Non-pigmented ciliary epithelial cell (primary cell): ENCODE measurements at regions not wholly inside any gene's neighbourhood (a gene's known extent, or its start where the extent isn't known, plus 50 kb on each side); places are given as distances from the start of the nearest gene placed in this dataset.

Experiments used
- DNase-seq: peaks from one replicate; pipeline ENCODE4 v3.0.0-alpha.2; 2010; ENCODE audit warnings: low read depth

- DNase-seq = no peak
Measured at GRCh38 chr20:20881808-20882207, 169.4 kb upstream of the RALGAPA2 start.

GRCh38 chr20:20877079-20877478 lies 164.6 kb upstream of the RALGAPA2 start:
- DNase-seq = no peak

GRCh38 chr20:20875716-20876115 lies 163.3 kb upstream of the RALGAPA2 start:
- no peak for DNase-seq

- no peak for DNase-seq
Measured at GRCh38 chr20:20872428-20872827, 160.0 kb upstream of the RALGAPA2 start.

GRCh38 chr20:20869161-20869775 lies 156.8 kb upstream of the RALGAPA2 start:
- DNase-seq = no peak

- no peak for DNase-seq
Measured at GRCh38 chr20:20864351-20865096, 152.1 kb upstream of the RALGAPA2 start.

- peak; percentile 15 for DNase-seq
Measured at GRCh38 chr20:20860078-20860806, 147.8 kb upstream of the RALGAPA2 start.

GRCh38 chr20:20859510-20859909 lies 147.1 kb upstream of the RALGAPA2 start:
- DNase-seq = no peak

- no peak for DNase-seq
Measured at GRCh38 chr20:20856956-20857355, 144.5 kb upstream of the RALGAPA2 start.

- DNase-seq = no peak
Measured at GRCh38 chr20:20856306-20856705, 143.9 kb upstream of the RALGAPA2 start.

- DNase-seq = no peak
Measured at GRCh38 chr20:20851385-20851784, 138.9 kb upstream of the RALGAPA2 start.

- no peak for DNase-seq
Measured at GRCh38 chr20:20850407-20850806, 138.0 kb upstream of the RALGAPA2 start.

- no peak for DNase-seq
Measured at GRCh38 chr20:20849161-20849560, 136.7 kb upstream of the RALGAPA2 start.

GRCh38 chr20:20847814-20848213 lies 135.4 kb upstream of the RALGAPA2 start:
- no peak for DNase-seq

GRCh38 chr20:20843982-20844381 lies 131.5 kb upstream of the RALGAPA2 start:
- DNase-seq = no peak

GRCh38 chr20:20839771-20840170 lies 127.3 kb upstream of the RALGAPA2 start:
- no peak for DNase-seq

GRCh38 chr20:20837574-20838021 lies 125.2 kb upstream of the RALGAPA2 start:
- DNase-seq = peak; percentile 6

- no peak for DNase-seq
Measured at GRCh38 chr20:20836836-20837235, 124.4 kb upstream of the RALGAPA2 start.

GRCh38 chr20:20835897-20836296 lies 123.5 kb upstream of the RALGAPA2 start:
- DNase-seq = no peak

- no peak for DNase-seq
Measured at GRCh38 chr20:20834008-20834407, 121.6 kb upstream of the RALGAPA2 start.

GRCh38 chr20:20832715-20833114 lies 120.3 kb upstream of the RALGAPA2 start:
- DNase-seq = no peak

GRCh38 chr20:20831794-20832193 lies 119.3 kb upstream of the RALGAPA2 start:
- DNase-seq = no peak

GRCh38 chr20:20829681-20830080 lies 117.2 kb upstream of the RALGAPA2 start:
- DNase-seq = no peak
